OCI-LY7 (cell line): ENCODE measurements at regions not wholly inside any gene's neighbourhood (a gene's known extent, or its start where the extent isn't known, plus 50 kb on each side); places are given as distances from the start of the nearest gene placed in this dataset.

ENCODE experiments used
- BruUV-seq: library from RNA; stranded (reverse); fragments of 400-500 nt; replicated peaks from 2 replicates; lab custom pipeline; 2021; lab: Mats Ljungman, UMichigan
- CTCF ChIA-PET: fragments of 300-600 bp; sonication (Branson Sonifier 250); formaldehyde crosslinking; loops from one replicate; lab custom pipeline; 2022; ENCODE audit warnings: antibody characterized with exemption; ENCODE audit not compliant: unreplicated experiment; lab: Charles Lee
- POLR2A ChIA-PET: fragments of 300-600 bp; sonication (Branson Sonifier 250); formaldehyde crosslinking; loops from one replicate; lab custom pipeline; 2022; ENCODE audit warnings: antibody characterized with exemption; lab: Charles Lee
- DNase-seq: peaks from one replicate; pipeline ENCODE4 v3.0.0-alpha.2; 2015; ENCODE audit warnings: low spot score
- H2AFZ ChIP-seq: fragments of 200-600 bp; sonication (generic), shearing (Covaris generic); 2 replicates; pipeline ENCODE4 v1.6.1; 2014; ENCODE audit warnings: mild to moderate bottlenecking, antibody characterized with exemption, low read length, moderate library complexity
- H3K27ac ChIP-seq: fragments of 200-600 bp; sonication (generic); 2 replicates; pipeline ENCODE4 v1.5.1; 2014; ENCODE audit warnings: mixed run types, low read depth, mild to moderate bottlenecking, moderate library complexity, low read length, inconsistent platforms; ENCODE audit not compliant: poor library complexity, severe bottlenecking
- H3K36me3 ChIP-seq: fragments of 200-600 bp; sonication (generic); 2 replicates; pipeline ENCODE4 v1.6.1; 2014; ENCODE audit warnings: mild to moderate bottlenecking, antibody characterized with exemption, low read length, moderate library complexity, mixed read lengths; ENCODE audit not compliant: insufficient read depth
- H3K4me1 ChIP-seq: fragments of 200-600 bp; sonication (generic); 2 replicates; pipeline ENCODE4 v1.5.1; 2014; ENCODE audit warnings: mild to moderate bottlenecking, low read length; ENCODE audit not compliant: insufficient read depth, poor library complexity, severe bottlenecking
- H3K4me2 ChIP-seq: fragments of 200-600 bp; sonication (generic); 2 replicates; pipeline ENCODE4 v1.6.1; 2014; ENCODE audit warnings: mild to moderate bottlenecking, low read length
- H3K4me3 ChIP-seq: fragments of 200-600 bp; sonication (generic); 2 replicates; pipeline ENCODE4 v1.5.1; 2014; ENCODE audit warnings: mild to moderate bottlenecking, low read depth, low read length; ENCODE audit not compliant: poor library complexity, severe bottlenecking
- H3K79me2 ChIP-seq: fragments of 200-600 bp; sonication (generic); 2 replicates; pipeline ENCODE4 v1.6.1; 2016; ENCODE audit warnings: low read depth, mild to moderate bottlenecking, low read length, moderate library complexity, mixed read lengths; ENCODE audit not compliant: insufficient read depth
- H3K9me2 ChIP-seq: fragments of 200-600 bp; sonication (generic); 2 replicates; pipeline ENCODE4 v1.6.1; 2016; ENCODE audit warnings: mild to moderate bottlenecking, low read length, mixed read lengths; ENCODE audit not compliant: insufficient read depth
- H3K9me3 ChIP-seq: fragments of 200-600 bp; sonication (generic); 2 replicates; pipeline ENCODE4 v1.6.1; 2014; ENCODE audit warnings: mild to moderate bottlenecking, mixed run types, low read length, mixed read lengths
- H4K20me1 ChIP-seq: fragments of 200-600 bp; sonication (generic); 2 replicates; pipeline ENCODE4 v1.6.1; 2014; ENCODE audit warnings: mild to moderate bottlenecking, antibody characterized with exemption, low read length, moderate library complexity, mixed read lengths; ENCODE audit not compliant: insufficient read depth
- EZH2phosphoT487 ChIP-seq: fragments of 200-600 bp; sonication (generic); IDR thresholded peaks from 2 replicates; pipeline ENCODE4 v1.6.1; 2018; ENCODE audit warnings: low read depth, borderline replicate concordance, mild to moderate bottlenecking, mixed run types, antibody characterized with exemption, low read length, moderate library complexity, mixed read lengths
- intact Hi-C: fragments of 100-400 bp; cut with micrococcal nuclease; formaldehyde crosslinking; loops from one replicate; pipeline ENCODE4 v1.10.0; 2022; ENCODE audit not compliant: unreplicated experiment
- TF ChIP-seq, protein P1 (sequence below): fragments of 200-600 bp; sonication (generic); conservative IDR thresholded peaks from 2 replicates; pipeline ENCODE4 v1.5.1; 2014; ENCODE audit warnings: mild to moderate bottlenecking, antibody characterized with exemption, low read length, moderate library complexity, mixed read lengths

DNA sequence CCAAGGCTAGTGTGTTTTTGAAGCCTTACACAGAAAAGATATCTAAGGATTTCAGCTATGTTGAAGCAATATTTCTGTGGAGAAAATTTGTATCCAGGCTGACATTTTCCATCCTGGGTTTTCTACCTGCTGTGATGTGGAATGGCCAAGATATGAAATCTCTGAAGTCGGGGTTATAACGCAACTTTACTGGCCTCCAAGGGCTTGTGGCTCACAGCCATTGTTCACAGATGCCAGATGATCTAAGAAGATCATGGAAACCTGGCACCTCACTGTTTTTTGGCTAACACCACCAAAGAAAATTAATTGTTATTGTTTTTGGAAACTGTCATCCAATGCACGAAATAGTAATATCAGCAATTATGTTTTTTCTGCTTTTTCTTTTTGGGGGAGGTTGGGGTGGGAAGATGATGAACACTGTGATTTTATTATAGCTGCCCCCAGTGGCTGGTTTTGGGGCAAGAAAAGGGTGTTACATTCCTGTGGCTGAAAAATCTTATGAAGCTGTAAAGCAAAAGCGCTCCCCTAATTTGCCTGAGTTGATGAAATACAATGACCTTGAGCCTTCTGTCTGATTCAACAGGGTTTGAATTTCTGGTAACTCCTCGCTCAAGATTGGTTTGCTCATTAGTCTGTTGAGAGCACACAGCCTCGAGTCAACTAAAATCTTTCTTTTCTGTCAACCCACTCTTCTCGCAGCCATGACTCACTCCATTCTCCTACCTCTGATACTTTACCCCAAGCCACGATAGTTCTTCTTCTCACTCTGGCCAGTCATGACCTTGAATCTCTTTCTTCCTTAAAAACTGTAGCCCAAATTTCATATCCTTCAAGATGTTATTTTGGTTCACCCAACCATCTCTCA is 236.7 kb downstream of the PAX1 start:
- Histone ChIP-seq H3K9me2 (no peaks in the 10 kb centered on the region), H3K4me1 (no peaks in the 10 kb centered on the region), H3K36me3 (no peaks in the 10 kb centered on the region), H3K9me3 (no peaks in the 10 kb centered on the region), H3K79me2 (no peaks in the 10 kb centered on the region), H3K4me3 (no peak overlapping the region), H3K4me2 (no peak overlapping the region), H4K20me1 (no peaks in the 10 kb centered on the region), H3K27ac (no peak overlapping the region), H2AFZ (no peak overlapping the region)
- TF ChIP-seq EZH2phosphoT487: no peak
- TF ChIP-seq, protein P1, sequence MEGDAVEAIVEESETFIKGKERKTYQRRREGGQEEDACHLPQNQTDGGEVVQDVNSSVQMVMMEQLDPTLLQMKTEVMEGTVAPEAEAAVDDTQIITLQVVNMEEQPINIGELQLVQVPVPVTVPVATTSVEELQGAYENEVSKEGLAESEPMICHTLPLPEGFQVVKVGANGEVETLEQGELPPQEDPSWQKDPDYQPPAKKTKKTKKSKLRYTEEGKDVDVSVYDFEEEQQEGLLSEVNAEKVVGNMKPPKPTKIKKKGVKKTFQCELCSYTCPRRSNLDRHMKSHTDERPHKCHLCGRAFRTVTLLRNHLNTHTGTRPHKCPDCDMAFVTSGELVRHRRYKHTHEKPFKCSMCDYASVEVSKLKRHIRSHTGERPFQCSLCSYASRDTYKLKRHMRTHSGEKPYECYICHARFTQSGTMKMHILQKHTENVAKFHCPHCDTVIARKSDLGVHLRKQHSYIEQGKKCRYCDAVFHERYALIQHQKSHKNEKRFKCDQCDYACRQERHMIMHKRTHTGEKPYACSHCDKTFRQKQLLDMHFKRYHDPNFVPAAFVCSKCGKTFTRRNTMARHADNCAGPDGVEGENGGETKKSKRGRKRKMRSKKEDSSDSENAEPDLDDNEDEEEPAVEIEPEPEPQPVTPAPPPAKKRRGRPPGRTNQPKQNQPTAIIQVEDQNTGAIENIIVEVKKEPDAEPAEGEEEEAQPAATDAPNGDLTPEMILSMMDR: no peak
- DNase-seq: no peak
- ChIA-PET POLR2A (no interaction called here), CTCF (no interaction called here)
- intact Hi-C loops: no loop called here
- no TSS peak for BruUV-seq

DNA sequence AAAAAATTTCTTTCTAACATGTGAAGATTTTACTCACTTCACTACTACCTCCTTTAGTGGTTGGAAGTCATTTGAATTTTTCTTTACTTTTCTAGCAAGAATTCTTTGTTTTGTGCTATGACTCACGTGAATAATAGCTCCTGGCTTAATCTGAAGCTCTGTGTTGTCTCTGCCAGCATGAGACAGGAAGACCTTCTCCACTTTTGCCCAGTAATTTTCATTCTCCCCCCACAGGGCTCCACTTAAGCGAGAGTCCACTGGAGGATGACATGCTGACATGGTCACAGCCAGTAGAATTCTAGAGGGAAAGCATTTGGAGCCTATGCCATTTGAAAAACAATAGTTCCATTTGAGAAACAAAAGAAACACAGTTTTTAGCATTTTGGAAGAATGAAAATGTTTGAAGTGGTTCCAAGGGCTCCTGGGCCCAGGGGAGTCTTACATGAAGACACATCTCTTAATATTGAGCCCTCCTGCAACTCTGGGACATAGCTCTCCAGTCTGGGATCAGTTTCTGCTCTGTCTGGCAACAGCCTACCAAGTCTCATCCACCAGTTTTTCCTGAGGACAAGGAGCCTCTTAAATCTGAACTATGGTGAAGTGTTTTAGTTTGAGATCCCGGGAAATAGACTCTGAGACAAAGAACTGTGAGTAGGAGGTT is 231.4 kb downstream of the PAX1 start:
- Histone ChIP-seq H3K9me3 (no peaks in the 10 kb centered on the region), H3K27ac (no peak overlapping the region), H4K20me1 (no peaks in the 10 kb centered on the region), H3K4me2 (no peak overlapping the region), H2AFZ (no peak overlapping the region), H3K4me1 (no peaks in the 10 kb centered on the region), H3K9me2 (no peaks in the 10 kb centered on the region), H3K4me3 (no peak overlapping the region), H3K79me2 (no peaks in the 10 kb centered on the region), H3K36me3 (no peaks in the 10 kb centered on the region)
- POLR2A ChIA-PET: no interaction called here
- intact Hi-C loops: no loop called here
- TF ChIP-seq EZH2phosphoT487: no peak
- TF ChIP-seq, protein P1: no peak
- no TSS peak for BruUV-seq
- CTCF ChIA-PET: no interaction called here
- no peak for DNase-seq

DNA sequence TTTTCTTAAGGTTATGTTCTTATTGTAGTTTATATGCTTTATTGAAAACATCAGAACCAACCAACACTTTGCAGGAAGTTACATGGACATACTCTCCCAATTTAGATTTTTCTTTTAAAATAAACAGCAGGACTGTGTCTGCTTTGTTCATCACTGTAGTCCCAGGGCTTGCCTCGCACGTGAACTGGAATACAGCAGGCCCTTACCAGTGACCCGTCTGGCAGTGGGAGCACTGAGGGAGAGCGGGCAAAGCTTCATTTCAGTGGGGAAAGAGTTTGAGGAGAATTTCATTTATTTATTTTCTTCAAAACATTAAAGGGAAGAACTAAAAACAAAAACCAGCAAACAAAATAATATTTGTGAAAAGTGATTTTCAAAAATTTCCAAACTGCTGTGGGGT is 230.8 kb downstream of the PAX1 start:
- BruUV-seq: no TSS peak
- H3K4me3 ChIP-seq: no peak overlapping the region

More for the DNA sequence above, 230.8 kb downstream of the PAX1 start:
- Histone ChIP-seq H3K9me2 (no peaks in the 10 kb centered on the region), H3K79me2 (no peaks in the 10 kb centered on the region), H2AFZ (no peak overlapping the region), H3K4me1 (no peaks in the 10 kb centered on the region), H3K36me3 (no peaks in the 10 kb centered on the region), H3K4me2 (no peak overlapping the region), H3K27ac (no peak overlapping the region), H4K20me1 (no peaks in the 10 kb centered on the region), H3K9me3 (no peaks in the 10 kb centered on the region)
- no peak for DNase-seq
- intact Hi-C loops: no loop called here
- TF ChIP-seq, protein P1: no peak
- TF ChIP-seq EZH2phosphoT487: no peak
- POLR2A ChIA-PET: interaction anchor here (0.6 kb wide), 1 partner anchor 79 kb away, joined by 3 read pairs; no protein-coding TSS in a partner anchor
- CTCF ChIA-PET: no interaction called here
